Right atrium auricular region (tissue), 2 donors: ENCODE measurements at regions not wholly inside any gene's neighbourhood (a gene's known extent, or its start where the extent isn't known, plus 50 kb on each side); places are given as distances from the start of the nearest gene placed in this dataset.
"Not testable (repeated sequence)": the region's sequence is repeated elsewhere in the genome, so short reads cannot be mapped to it uniquely, and the experiment has no call there.

ENCODE experiments used
- DNase-seq: peaks from one replicate; pipeline ENCODE4 v3.0.0-alpha.2; 2019; ENCODE audit warnings: low spot score
- H3K27ac ChIP-seq, 2 donors: fragments of 200-600 bp; sonication (generic); 1 replicate in 1 of 2; 2 replicates in 1 of 2; pipeline ENCODE4 v1.5.1; 2016 to 2019
- H3K27me3 ChIP-seq, 2 donors: fragments of 200-600 bp; sonication (generic); one replicate each; pipeline versions ENCODE4 v1.5.1 to v1.6.0; 2017 to 2019
- H3K36me3 ChIP-seq: fragments of 200-600 bp; sonication (generic); one replicate; pipeline ENCODE4 v1.5.1; 2016
- H3K4me1 ChIP-seq, 2 donors: fragments of 200-600 bp; sonication (generic); one replicate each; pipeline versions ENCODE4 v1.5.1 to v1.6.0; 2017 to 2019
- H3K4me3 ChIP-seq, 2 donors: fragments of 200-600 bp; sonication (generic); 1 replicate in 1 of 2; 2 replicates in 1 of 2; pipeline ENCODE4 v1.5.1; 2017 to 2019; ENCODE audit warnings: mild to moderate bottlenecking in 1 of 2, moderate library complexity in 1 of 2
- H3K9me3 ChIP-seq, 2 donors: fragments of 200-600 bp; sonication (generic); one replicate each; pipeline ENCODE4 v1.5.1; 2019
- TF ChIP-seq, protein P1 (sequence below), 2 donors: fragments of 200-600 bp; sonication (generic); IDR thresholded peaks; one replicate each; pipeline ENCODE4 v1.5.1; 2019; ENCODE audit warnings: antibody characterized with exemption in 2 of 2

DNA sequence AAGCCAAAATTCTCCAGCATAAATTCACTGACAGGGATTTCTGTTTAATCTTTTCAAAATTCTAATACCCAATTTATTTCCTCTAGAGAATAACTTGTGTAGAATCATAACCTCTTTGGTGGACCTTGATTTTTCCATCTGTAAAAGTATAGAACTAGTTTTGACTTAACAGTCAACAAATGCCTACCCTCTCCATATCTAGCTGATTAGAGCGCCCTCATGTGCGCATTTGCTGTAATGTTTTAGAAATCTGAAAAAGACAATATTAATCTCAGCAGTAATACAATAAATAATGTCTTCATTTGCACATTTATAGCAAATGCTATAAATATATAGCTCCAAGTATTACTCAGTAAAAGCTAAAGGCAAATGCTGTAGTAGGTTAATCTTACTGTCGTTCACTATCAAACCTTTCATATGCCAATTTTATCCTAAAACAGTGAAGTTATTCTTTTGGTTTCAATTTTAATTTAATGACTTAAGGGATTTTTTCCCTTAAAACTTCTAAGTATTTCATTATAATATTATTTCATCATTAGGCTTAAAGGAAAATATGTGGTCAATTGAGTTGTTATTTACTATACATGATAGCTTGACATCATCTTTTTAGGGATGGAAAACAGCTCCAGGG is 153.6 kb upstream of the EFCAB3 start:
- DNase-seq, H3K27ac ChIP-seq, H3K9me3 ChIP-seq, H3K36me3 ChIP-seq, H3K4me3 ChIP-seq, H3K4me1 ChIP-seq, H3K27me3 ChIP-seq: not testable (repeated sequence)
- TF ChIP-seq, protein P1, sequence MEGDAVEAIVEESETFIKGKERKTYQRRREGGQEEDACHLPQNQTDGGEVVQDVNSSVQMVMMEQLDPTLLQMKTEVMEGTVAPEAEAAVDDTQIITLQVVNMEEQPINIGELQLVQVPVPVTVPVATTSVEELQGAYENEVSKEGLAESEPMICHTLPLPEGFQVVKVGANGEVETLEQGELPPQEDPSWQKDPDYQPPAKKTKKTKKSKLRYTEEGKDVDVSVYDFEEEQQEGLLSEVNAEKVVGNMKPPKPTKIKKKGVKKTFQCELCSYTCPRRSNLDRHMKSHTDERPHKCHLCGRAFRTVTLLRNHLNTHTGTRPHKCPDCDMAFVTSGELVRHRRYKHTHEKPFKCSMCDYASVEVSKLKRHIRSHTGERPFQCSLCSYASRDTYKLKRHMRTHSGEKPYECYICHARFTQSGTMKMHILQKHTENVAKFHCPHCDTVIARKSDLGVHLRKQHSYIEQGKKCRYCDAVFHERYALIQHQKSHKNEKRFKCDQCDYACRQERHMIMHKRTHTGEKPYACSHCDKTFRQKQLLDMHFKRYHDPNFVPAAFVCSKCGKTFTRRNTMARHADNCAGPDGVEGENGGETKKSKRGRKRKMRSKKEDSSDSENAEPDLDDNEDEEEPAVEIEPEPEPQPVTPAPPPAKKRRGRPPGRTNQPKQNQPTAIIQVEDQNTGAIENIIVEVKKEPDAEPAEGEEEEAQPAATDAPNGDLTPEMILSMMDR (IDR thresholded peaks at IDR 0.05): peak in 1 of 2 donors; percentile 14

DNA sequence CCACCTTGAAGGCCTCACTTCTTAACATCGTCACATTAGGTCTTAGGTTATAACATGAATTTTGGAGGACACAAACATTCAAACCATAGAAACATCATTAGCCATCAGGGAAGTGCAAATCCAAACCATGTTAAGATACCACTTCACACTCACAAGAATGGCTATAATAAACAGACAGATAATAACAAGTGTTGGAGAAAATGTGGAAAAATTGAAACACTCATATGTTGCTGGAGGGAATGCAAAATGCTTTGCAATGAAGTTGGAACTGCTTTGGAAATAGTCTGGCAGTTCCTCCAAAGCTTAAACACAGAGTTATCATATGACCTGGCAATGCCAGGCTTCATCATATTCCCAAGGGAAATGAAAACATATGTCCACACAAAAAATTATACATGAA is 156.8 kb upstream of the EFCAB3 start:
- H3K4me3 ChIP-seq, H3K4me1 ChIP-seq, H3K36me3 ChIP-seq, H3K27ac ChIP-seq, DNase-seq, H3K27me3 ChIP-seq, H3K9me3 ChIP-seq: not testable (repeated sequence)

DNA sequence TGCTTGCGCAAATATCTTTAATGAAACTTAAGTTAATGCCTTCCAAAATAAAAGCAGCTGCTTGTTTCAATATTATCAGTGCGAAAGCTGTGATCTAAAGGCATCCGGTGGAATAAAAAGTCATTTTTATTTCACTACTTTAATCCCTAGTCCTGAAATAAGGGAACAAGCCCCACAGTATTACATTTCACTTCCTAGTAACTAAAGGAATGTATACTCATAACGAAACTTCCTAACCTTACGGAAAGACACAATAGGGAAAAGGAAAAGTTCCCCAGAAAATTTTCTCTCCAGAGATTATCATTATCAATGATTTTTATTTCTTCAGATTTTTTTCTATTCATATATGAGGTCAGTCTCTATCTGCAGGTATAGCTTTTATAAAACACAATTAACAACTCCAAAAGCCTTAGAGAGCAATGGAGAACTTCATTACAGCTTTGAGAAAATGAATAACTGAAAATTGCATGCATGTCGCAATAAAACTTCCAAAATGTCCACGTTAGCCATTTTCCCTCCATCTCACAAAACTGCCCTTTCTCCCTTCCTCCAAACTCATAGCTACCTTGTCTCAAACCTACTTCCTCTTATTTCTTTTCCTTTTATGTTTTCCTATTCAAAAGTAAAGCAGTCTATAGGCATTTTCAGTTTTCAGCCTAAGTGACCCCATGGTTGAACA is 154.3 kb upstream of the MED13 start:
- Histone ChIP-seq H3K4me1 (no peaks in the 10 kb centered on the region), H3K27ac (no peak overlapping the region), H3K27me3 (no peaks in the 10 kb centered on the region), H3K9me3 (no peaks in the 10 kb centered on the region), H3K36me3 (no peaks in the 10 kb centered on the region), H3K4me3 (no peak overlapping the region)
- TF ChIP-seq, protein P1 (IDR thresholded peaks at IDR 0.05): no peak
- DNase-seq: no peak

DNA sequence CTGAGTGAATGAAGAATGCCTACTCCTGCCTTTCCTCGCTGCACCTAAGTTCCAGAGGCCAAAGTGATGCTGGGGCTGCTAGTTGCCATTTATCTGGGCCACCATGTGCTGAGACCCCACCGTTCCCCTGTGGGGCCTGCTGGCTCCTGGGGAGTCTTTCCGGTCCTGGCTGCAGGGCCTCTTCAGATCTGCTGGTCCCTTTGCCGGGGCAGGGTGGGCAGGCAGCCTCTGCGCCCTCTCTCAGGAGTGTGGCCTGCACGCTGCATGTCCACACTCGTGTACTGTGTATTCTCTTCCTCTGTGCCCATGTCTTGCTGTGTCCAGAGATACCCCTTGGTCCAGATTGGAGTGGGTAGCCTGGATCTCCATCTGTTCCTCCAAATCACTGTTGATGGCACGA is 151.8 kb upstream of the MED13 start:
- Histone ChIP-seq H3K36me3 (no peaks in the 10 kb centered on the region), H3K27ac (no peak overlapping the region), H3K27me3 (no peaks in the 10 kb centered on the region), H3K4me1 (no peaks in the 10 kb centered on the region), H3K9me3 (no peaks in the 10 kb centered on the region), H3K4me3 (no peak overlapping the region)
- no peak for DNase-seq
- TF ChIP-seq, protein P1 (IDR thresholded peaks at IDR 0.05): no peak

DNA sequence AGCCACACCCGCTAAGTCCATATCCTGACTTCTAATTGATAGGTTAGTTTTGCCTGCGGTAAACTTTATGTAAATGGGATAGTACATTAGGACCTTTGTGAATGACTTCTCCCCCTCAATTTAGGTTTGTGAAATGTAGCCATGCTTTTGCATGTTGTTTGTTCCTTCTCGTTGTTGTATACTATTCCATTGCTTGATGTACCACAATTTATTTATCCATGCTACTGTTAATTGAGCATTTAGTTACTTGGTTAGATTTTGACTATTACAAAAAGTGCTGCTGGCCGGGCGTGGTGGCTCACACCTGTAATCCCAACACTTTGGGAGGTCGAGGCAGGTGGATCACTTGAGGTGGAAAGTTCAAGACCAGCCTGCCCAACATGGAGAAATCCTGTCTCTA is 150.8 kb upstream of the MED13 start:
- H3K36me3 ChIP-seq, H3K27me3 ChIP-seq, H3K4me3 ChIP-seq, H3K27ac ChIP-seq, H3K4me1 ChIP-seq, H3K9me3 ChIP-seq, DNase-seq: not testable (repeated sequence)

DNA sequence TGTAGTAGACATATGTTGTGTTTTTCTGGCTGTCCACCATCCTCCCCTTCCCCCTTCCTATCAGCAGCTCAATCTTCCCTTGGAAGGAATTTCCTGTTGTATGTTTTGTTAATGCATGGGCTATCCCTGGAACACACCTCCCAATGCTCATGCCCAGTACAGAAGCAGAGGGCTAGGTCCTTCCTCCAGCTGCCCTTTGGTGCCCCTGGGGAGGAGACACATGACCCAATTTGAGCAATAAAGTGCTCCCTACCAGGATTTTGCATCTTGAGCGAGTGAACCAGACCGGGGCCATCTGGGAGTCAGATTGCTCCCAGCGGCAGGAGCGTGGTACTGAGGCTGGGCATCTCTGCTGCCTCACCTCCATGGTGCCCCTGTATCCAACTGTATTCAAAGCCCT is 141.5 kb upstream of the MED13 start:
- TF ChIP-seq, protein P1 (IDR thresholded peaks at IDR 0.05): no peak
- H3K27me3 ChIP-seq: no peaks in the 10 kb centered on the region
- peaks cover 0 to 4% of the 10 kb centered on the region in 2 donors for H3K9me3 ChIP-seq
- no peak for DNase-seq
- no peaks in the 10 kb centered on the region for H3K4me1 ChIP-seq
- no peak overlapping the region for H3K4me3 ChIP-seq
- H3K27ac ChIP-seq: no peak overlapping the region
- no peaks in the 10 kb centered on the region for H3K36me3 ChIP-seq

DNA sequence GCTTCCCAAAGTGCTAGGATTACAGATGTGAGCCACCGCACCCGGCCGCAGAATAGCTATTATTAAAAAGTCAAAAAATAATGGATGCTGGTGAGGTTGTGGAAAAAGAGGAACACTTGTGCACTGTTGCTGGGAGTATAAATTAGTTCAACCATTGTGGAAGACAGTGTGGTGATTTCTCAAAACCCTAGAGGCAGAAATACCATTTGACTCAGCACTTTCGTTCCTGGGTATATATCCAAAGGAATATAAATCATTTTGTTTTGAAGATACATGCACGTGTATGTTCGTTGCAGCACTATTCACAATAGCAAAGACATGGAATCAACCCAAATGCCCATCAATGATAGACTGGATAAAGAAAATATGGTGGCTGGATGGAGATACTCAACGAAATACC is 132.1 kb upstream of the MED13 start:
- not testable (repeated sequence) for H3K27ac ChIP-seq, H3K9me3 ChIP-seq, H3K36me3 ChIP-seq, H3K4me1 ChIP-seq, DNase-seq, H3K4me3 ChIP-seq, H3K27me3 ChIP-seq

DNA sequence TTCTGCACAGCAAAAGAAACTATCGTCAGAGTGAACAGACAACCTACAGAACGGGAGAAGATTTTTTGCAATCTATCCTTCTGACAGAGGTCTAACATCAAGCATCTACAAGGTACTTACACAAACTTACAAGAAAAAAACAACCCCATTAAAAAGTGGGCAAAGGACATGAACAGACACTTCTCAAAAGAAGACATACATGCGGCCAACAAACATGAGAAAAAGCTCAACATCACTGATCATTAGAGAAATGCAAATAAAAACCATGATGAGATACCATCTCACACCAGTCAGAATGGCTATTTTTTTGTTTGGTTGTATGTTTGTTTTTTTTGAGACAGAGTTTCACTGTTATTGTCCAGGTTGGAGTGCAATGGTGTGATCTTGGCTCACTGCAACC is 131.5 kb upstream of the MED13 start:
- not testable (repeated sequence) for H3K36me3 ChIP-seq, H3K27me3 ChIP-seq, DNase-seq, H3K9me3 ChIP-seq, H3K4me1 ChIP-seq, H3K4me3 ChIP-seq, H3K27ac ChIP-seq
